K562 (cell line): ENCODE measurements at regions not wholly inside any gene's neighbourhood (a gene's known extent, or its start where the extent isn't known, plus 50 kb on each side); places are given as distances from the start of the nearest gene placed in this dataset.

Experiments
- ATAC-seq: fragments of 200-7000 bp; cut with Tn5 transposase; 3 replicates; pipeline ENCODE4 v1.9.1; 2020; ENCODE audit warnings: moderate library complexity
- BruUV-seq: library from RNA; stranded (reverse); fragments of 400-500 nt; replicated peaks from 2 replicates; lab custom pipeline; 2021; lab: Mats Ljungman, UMichigan
- CTCF ChIA-PET: fragments of 300-600 bp; formaldehyde crosslinking; extraction: SDS; loops from one replicate; lab custom pipeline; 2021; ENCODE audit warnings: low intra/inter-chr PET ratio; lab: Yijun Ruan, JAX
- POLR2A ChIA-PET: fragments of 300-600, 350-650 bp; sonication (Branson Sonifier 250); formaldehyde crosslinking; extraction: SDS; loops from one replicate; lab custom pipeline; 2021; ENCODE audit warnings: antibody characterized with exemption, inconsistent platforms; lab: Yijun Ruan, JAX
- DNase-seq, 4 experiments: peaks; one replicate each; pipeline versions ENCODE4 v3.0.0 to v3.0.0-alpha.2; 2011 to 2018; ENCODE audit warnings: low spot score in 3 of 4, mixed read lengths in 3 of 4; ENCODE audit errors: extremely low read depth in 1 of 4
- FAIRE-seq: peaks from 2 replicates; lab custom pipeline; 2011; peaks lifted over from hg19 to GRCh38; lab: Jason Lieb, UNC
- H2AFZ ChIP-seq: 2 replicates; pipeline ENCODE4 v1.6.0; 2011; ENCODE audit warnings: low read depth, low read length, control low read depth, inconsistent platforms
- H3K27ac ChIP-seq: fragments of 200-600 bp; 3 replicates; pipeline ENCODE4 v1.8.0; 2011; ENCODE audit warnings: low read depth, mild to moderate bottlenecking, control low read depth, inconsistent platforms, low read length, moderate library complexity, mixed read lengths; ENCODE audit errors: extremely low read depth
- H3K27me3 ChIP-seq, 2 experiments: fragments of 300-600 bp in 1 of 2; 2 replicates in 1 of 2; 3 replicates in 1 of 2; pipeline versions ENCODE4 v1.6.0 to v1.8.0; 2011; ENCODE audit warnings: inconsistent platforms in 2 of 2, low read length in 2 of 2, mild to moderate bottlenecking in 1 of 2, mixed read lengths in 1 of 2, moderate library complexity in 1 of 2; ENCODE audit not compliant: control insufficient read depth in 2 of 2, insufficient read depth in 2 of 2
- H3K36me3 ChIP-seq: fragments of 300-600 bp; 3 replicates; pipeline ENCODE4 v1.8.0; 2011; ENCODE audit warnings: mild to moderate bottlenecking, low read length, inconsistent platforms; ENCODE audit not compliant: control insufficient read depth, insufficient read depth
- H3K4me1 ChIP-seq, 2 experiments: fragments of 200-600 bp in 1 of 2; replicated peaks in 1 of 2; 2 replicates in 1 of 2; 3 replicates in 1 of 2; pipeline versions ENCODE4 v1.5.1 to v1.8.0; 2011; ENCODE audit warnings: inconsistent platforms in 2 of 2, low read length in 2 of 2, mild to moderate bottlenecking in 1 of 2, mixed read lengths in 1 of 2, moderate library complexity in 1 of 2; ENCODE audit not compliant: control insufficient read depth in 2 of 2, insufficient read depth in 2 of 2
- H3K4me2 ChIP-seq: 2 replicates; pipeline ENCODE4 v1.6.1; 2011; ENCODE audit warnings: low read length, control low read depth, inconsistent platforms, mixed read lengths; ENCODE audit not compliant: insufficient read depth
- H3K4me3 ChIP-seq: fragments of 200-600 bp; sonication (generic), shearing (Covaris generic); 2 replicates; pipeline ENCODE4 v1.5.1; 2016; ENCODE audit warnings: control low read depth, inconsistent platforms
- H3K79me2 ChIP-seq: fragments of 200-600 bp; 3 replicates; pipeline ENCODE4 v1.8.0; 2011; ENCODE audit warnings: low read length, inconsistent platforms; ENCODE audit not compliant: control insufficient read depth, insufficient read depth
- H3K9ac ChIP-seq, 2 experiments: 2 replicates each; pipeline versions ENCODE4 v1.6.0 to v1.6.1; 2011; ENCODE audit warnings: low read depth in 2 of 2, low read length in 2 of 2, control low read depth in 1 of 2, inconsistent platforms in 1 of 2, mild to moderate bottlenecking in 1 of 2, mixed read lengths in 1 of 2; ENCODE audit not compliant: insufficient read depth in 1 of 2
- H3K9me1 ChIP-seq: one replicate; pipeline ENCODE4 v1.6.0; 2011; ENCODE audit warnings: inconsistent platforms, mild to moderate bottlenecking, low read length, moderate library complexity; ENCODE audit not compliant: control insufficient read depth, insufficient read depth
- H3K9me3 ChIP-seq: replicated peaks from 2 replicates; pipeline ENCODE4 v1.5.1; 2011; ENCODE audit warnings: low read depth, low read length, inconsistent platforms; ENCODE audit not compliant: control insufficient read depth, insufficient read depth
- H4K20me1 ChIP-seq: replicated peaks from 2 replicates; pipeline ENCODE4 v1.6.1; 2011; ENCODE audit warnings: low read length, inconsistent platforms, mixed read lengths; ENCODE audit not compliant: control insufficient read depth, insufficient read depth
- FOSL1 ChIP-seq: fragments of 200-800 bp; sonication (Bioruptor generic); conservative IDR thresholded peaks from 2 replicates; pipeline ENCODE4 v1.6.1; 2016; ENCODE audit warnings: missing genetic modification characterization, missing compliant biosample characterization
- HDAC6 ChIP-seq: IDR thresholded peaks from 2 replicates; pipeline ENCODE4 v1.6.1; 2012; ENCODE audit warnings: low read depth, mild to moderate bottlenecking, control low read depth, inconsistent platforms, low read length, moderate library complexity
- NCOR1 ChIP-seq: fragments of 450-650 bp; IDR thresholded peaks from 2 replicates; pipeline ENCODE4 v1.6.1; 2016; ENCODE audit warnings: mild to moderate bottlenecking, moderate library complexity
- NEUROD1 ChIP-seq: fragments of 150-350 bp; IDR thresholded peaks from 2 replicates; pipeline ENCODE4 v1.6.1; 2014; ENCODE audit warnings: borderline replicate concordance, low read length, low read depth; ENCODE audit not compliant: partially characterized antibody
- POLR3A ChIP-seq: IDR thresholded peaks from 2 replicates; pipeline ENCODE4 v1.6.1; 2011; ENCODE audit warnings: borderline replicate concordance, mild to moderate bottlenecking, moderate library complexity; ENCODE audit not compliant: insufficient read length, insufficient read depth; ENCODE audit errors: extremely low read depth
- RBBP5 ChIP-seq: fragments of 200-600 bp; sonication (generic); IDR thresholded peaks from 2 replicates; pipeline ENCODE4 v1.6.1; 2012; ENCODE audit warnings: borderline replicate concordance, mild to moderate bottlenecking, low read length, control low read depth, inconsistent platforms; ENCODE audit not compliant: insufficient read depth, poor library complexity, severe bottlenecking
- ZNF699 ChIP-seq: fragments of 250-450 bp; sonication (Bioruptor Pico); IDR thresholded peaks from 2 replicates; pipeline ENCODE4 v1.8.0; 2021; ENCODE audit warnings: mild to moderate bottlenecking, moderate library complexity; ENCODE audit not compliant: insufficient replicate concordance
- WGBS: fragments of 100-300 bp; shearing (Covaris generic); methylation state at CpG from one replicate; pipeline ENCODE4 v1.1.6; 2016; ENCODE audit warnings: low coverage, mixed read lengths; ENCODE audit not compliant: insufficient coverage; ENCODE audit errors: missing lambda C conversion rate; 5-methylcytosine and 5-hydroxymethylcytosine counted together
- in situ Hi-C: fragments of 300-500 bp; cut with MboI; formaldehyde crosslinking; loops from 4 replicates; pipeline ENCODE4 v1.15.0; 2018; ENCODE audit warnings: inconsistent platforms, mixed read lengths
- intact Hi-C: fragments of 100-400 bp; cut with micrococcal nuclease; formaldehyde crosslinking; loops from 2 replicates; pipeline ENCODE4 v1.14.2; 2022
- TF ChIP-seq, protein P1 (sequence below): sonication (generic); formaldehyde crosslinking; IDR thresholded peaks from 2 replicates; pipeline ENCODE4 v1.8.0; 2022; ENCODE audit warnings: mild to moderate bottlenecking, missing genetic modification reagents

GRCh38 chr20:7355051-7355450 is 585.2 kb downstream of the HAO1 start (continued):
- TF ChIP-seq RBBP5 = no peak
- no peak for TF ChIP-seq FOSL1 (tag)
- TF ChIP-seq NCOR1 = no peak
- TF ChIP-seq POLR3A = no peak
- TF ChIP-seq ZNF699 = no peak
- TF ChIP-seq HDAC6 = no peak
- TF ChIP-seq, protein P1, sequence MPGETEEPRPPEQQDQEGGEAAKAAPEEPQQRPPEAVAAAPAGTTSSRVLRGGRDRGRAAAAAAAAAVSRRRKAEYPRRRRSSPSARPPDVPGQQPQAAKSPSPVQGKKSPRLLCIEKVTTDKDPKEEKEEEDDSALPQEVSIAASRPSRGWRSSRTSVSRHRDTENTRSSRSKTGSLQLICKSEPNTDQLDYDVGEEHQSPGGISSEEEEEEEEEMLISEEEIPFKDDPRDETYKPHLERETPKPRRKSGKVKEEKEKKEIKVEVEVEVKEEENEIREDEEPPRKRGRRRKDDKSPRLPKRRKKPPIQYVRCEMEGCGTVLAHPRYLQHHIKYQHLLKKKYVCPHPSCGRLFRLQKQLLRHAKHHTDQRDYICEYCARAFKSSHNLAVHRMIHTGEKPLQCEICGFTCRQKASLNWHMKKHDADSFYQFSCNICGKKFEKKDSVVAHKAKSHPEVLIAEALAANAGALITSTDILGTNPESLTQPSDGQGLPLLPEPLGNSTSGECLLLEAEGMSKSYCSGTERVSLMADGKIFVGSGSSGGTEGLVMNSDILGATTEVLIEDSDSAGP (CRISPR knock-in tag) = no peak

DNA sequence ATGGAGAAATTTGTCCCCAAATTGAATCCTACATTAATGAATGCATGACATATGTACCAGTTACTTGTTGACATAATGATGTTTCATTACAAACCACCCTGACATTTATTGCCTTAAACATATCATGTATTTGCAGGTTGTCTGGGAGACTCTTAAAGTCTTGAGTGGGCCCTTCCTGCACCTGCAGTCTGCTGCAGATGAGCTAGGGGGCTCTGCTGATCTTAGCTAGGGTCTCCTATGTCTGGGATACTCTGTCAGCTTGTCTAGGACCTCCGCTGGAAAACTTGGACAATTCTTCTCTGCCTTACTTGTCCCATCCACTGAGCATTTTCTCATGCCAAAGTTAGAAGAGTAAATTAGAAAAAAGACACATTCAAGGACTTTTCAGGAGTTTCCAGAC is 581.6 kb downstream of the HAO1 start:
- ATAC-seq = no peak
- Histone ChIP-seq H3K4me3 (no peak overlapping the region), H3K4me2 (no peak overlapping the region), H3K36me3 (no peaks in the 10 kb centered on the region), H3K4me1 (no peaks in the 10 kb centered on the region), H3K9ac (no peak overlapping the region), H2AFZ (no peak overlapping the region), H3K9me1 (no peaks in the 10 kb centered on the region), H4K20me1 (no peaks in the 10 kb centered on the region), H3K9me3 (no peaks in the 10 kb centered on the region), H3K27me3 (no peaks in the 10 kb centered on the region), H3K79me2 (no peaks in the 10 kb centered on the region), H3K27ac (no peak overlapping the region)
- POLR2A ChIA-PET = no interaction called here
- intact Hi-C loops (no loop called here), in situ Hi-C loops (no loop called here)
- CTCF ChIA-PET = no interaction called here
- no peak for FAIRE-seq
- DNase-seq = no peak
- 0% methylated on average over 1 of the region's 1 CpG for WGBS
- TF ChIP-seq NEUROD1 = no peak
- BruUV-seq = no TSS peak
